ENCODE measurements at regions not wholly inside any gene's neighbourhood (a gene's known extent, or its start where the extent isn't known, plus 50 kb on each side); places are given as distances from the start of the nearest gene placed in this dataset.

DNA sequence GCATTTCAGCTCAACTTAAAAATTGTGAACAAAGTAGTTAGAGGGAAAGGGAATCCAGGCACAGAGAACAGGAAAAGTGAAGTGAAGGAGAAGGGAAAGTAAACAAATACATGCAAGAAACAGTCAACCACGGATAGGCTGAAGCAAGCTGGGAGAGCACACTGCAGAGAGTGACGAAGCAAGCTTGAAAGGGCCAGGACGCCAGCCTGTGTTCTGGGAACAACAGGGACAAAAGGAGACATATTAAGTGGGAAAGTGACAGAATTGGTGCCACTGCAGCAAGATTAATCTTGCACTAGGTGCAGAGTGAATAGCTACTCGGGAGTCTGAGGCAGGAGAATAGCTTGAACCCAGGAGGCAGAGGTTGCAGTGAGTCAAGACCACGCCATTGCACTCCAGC lies 197.3 kb downstream of the SOX11 start:
- TF ChIP-seq, protein P1, sequence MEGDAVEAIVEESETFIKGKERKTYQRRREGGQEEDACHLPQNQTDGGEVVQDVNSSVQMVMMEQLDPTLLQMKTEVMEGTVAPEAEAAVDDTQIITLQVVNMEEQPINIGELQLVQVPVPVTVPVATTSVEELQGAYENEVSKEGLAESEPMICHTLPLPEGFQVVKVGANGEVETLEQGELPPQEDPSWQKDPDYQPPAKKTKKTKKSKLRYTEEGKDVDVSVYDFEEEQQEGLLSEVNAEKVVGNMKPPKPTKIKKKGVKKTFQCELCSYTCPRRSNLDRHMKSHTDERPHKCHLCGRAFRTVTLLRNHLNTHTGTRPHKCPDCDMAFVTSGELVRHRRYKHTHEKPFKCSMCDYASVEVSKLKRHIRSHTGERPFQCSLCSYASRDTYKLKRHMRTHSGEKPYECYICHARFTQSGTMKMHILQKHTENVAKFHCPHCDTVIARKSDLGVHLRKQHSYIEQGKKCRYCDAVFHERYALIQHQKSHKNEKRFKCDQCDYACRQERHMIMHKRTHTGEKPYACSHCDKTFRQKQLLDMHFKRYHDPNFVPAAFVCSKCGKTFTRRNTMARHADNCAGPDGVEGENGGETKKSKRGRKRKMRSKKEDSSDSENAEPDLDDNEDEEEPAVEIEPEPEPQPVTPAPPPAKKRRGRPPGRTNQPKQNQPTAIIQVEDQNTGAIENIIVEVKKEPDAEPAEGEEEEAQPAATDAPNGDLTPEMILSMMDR (IDR thresholded peaks at IDR 0.05; ENCODE audit: insufficient read depth, low read depth, low read length): no peak
- no peak for TF ChIP-seq EZH2 (IDR thresholded peaks at IDR 0.05; ENCODE audit: insufficient read depth, low read length)
